HCT116 (cell line): ENCODE measurements at regions not wholly inside any gene's neighbourhood (a gene's known extent, or its start where the extent isn't known, plus 50 kb on each side); places are given as distances from the start of the nearest gene placed in this dataset.

Experiments
- ATAC-seq: fragments of 200-7000 bp; cut with Tn5 transposase; 2 replicates; pipeline ENCODE4 v1.9.1; 2020; ENCODE audit warnings: mild to moderate bottlenecking, moderate library complexity
- BruUV-seq: library from RNA; stranded (reverse); fragments of 400-500 nt; replicated peaks from 2 replicates; lab custom pipeline; 2021; lab: Mats Ljungman, UMichigan
- CTCF ChIA-PET: fragments of 300-600 bp; sonication (Branson Sonifier 250); formaldehyde crosslinking; loops from one replicate; lab custom pipeline; 2021; ENCODE audit warnings: antibody characterized with exemption; lab: Charles Lee
- POLR2A ChIA-PET: fragments of 300-600, 350-600 bp; sonication (Branson Sonifier 250); formaldehyde crosslinking; loops from one replicate; lab custom pipeline; 2021; ENCODE audit warnings: antibody characterized with exemption; lab: Charles Lee
- RAD21 ChIA-PET, 2 experiments: fragments of 300-600 bp; sonication (Branson Sonifier 250); formaldehyde crosslinking; loops; one replicate each; lab custom pipeline; 2023; ENCODE audit warnings: low total read pairs in 2 of 2; ENCODE audit not compliant: uncharacterized antibody in 2 of 2, unreplicated experiment in 2 of 2, low non-redundant PET in 1 of 2; lab: Charles Lee
- DNase-seq: peaks from one replicate; pipeline ENCODE4 v3.0.0-alpha.2; 2010; ENCODE audit warnings: low read depth, low spot score
- H2AFZ ChIP-seq: fragments of 200-600 bp; shearing (Covaris generic), sonication (generic); 2 replicates; pipeline ENCODE4 v1.6.1; 2017; ENCODE audit warnings: low read depth, mixed run types, mixed read lengths, antibody characterized with exemption, low read length; ENCODE audit not compliant: poor library complexity, severe bottlenecking
- H3K27ac ChIP-seq: 2 replicates; pipeline ENCODE4 v1.5.1; 2012; ENCODE audit warnings: low read depth, low read length
- H3K27me3 ChIP-seq: fragments of 200-600 bp; sonication (generic); 2 replicates; pipeline ENCODE4 v1.6.1; 2016; ENCODE audit warnings: mixed run types, low read length, mixed read lengths; ENCODE audit not compliant: insufficient read depth
- H3K36me3 ChIP-seq, 2 experiments: fragments of 200-500 bp in 1 of 2; fragments of 200-600 bp in 1 of 2; sonication (Bioruptor generic) in 1 of 2; sonication (generic) in 1 of 2; 2 replicates each; pipeline versions ENCODE4 v1.5.1 to v1.6.1; 2014 to 2016; ENCODE audit warnings: low read length in 2 of 2, inconsistent platforms in 1 of 2, mixed read lengths in 1 of 2, mixed run types in 1 of 2; ENCODE audit not compliant: insufficient read depth in 2 of 2, control insufficient read depth in 1 of 2
- H3K4me1 ChIP-seq, 2 experiments: fragments of 200-600 bp in 1 of 2; sonication (generic) in 1 of 2; 2 replicates each; pipeline versions ENCODE4 v1.5.1 to v1.6.1; 2012 to 2017; ENCODE audit warnings: low read length in 2 of 2, inconsistent platforms in 1 of 2, mild to moderate bottlenecking in 1 of 2, mixed read lengths in 1 of 2, mixed run types in 1 of 2, moderate library complexity in 1 of 2; ENCODE audit not compliant: insufficient read depth in 2 of 2, control insufficient read depth in 1 of 2
- H3K4me2 ChIP-seq: fragments of 200-600 bp; sonication (generic); 2 replicates; pipeline ENCODE4 v1.6.1; 2017; ENCODE audit warnings: mixed run types, low read length, mixed read lengths
- H3K4me3 ChIP-seq, 2 experiments: fragments of 200-600 bp in 1 of 2; sonication (generic) in 1 of 2; replicated peaks in 1 of 2; 2 replicates each; pipeline ENCODE4 v1.5.1; 2011 to 2016; ENCODE audit warnings: low read length in 2 of 2, control low read depth in 1 of 2, low read depth in 1 of 2, mild to moderate bottlenecking in 1 of 2, mixed read lengths in 1 of 2, mixed run types in 1 of 2
- H3K79me2 ChIP-seq: fragments of 200-600 bp; sonication (generic); 2 replicates; pipeline ENCODE4 v1.6.1; 2017; ENCODE audit warnings: mild to moderate bottlenecking, mixed run types, low read length, moderate library complexity, mixed read lengths; ENCODE audit not compliant: insufficient read depth
- H3K9ac ChIP-seq: fragments of 200-600 bp; sonication (generic); 2 replicates; pipeline ENCODE4 v1.6.1; 2016; ENCODE audit warnings: low read length, mixed read lengths
- H3K9me2 ChIP-seq: fragments of 200-600 bp; sonication (generic), shearing (Covaris generic); 2 replicates; pipeline ENCODE4 v1.6.1; 2017; ENCODE audit warnings: mixed run types, mild to moderate bottlenecking, moderate library complexity; ENCODE audit not compliant: insufficient read depth
- H3K9me3 ChIP-seq, 2 experiments: fragments of 200-500 bp in 1 of 2; fragments of 200-600 bp in 1 of 2; sonication (Bioruptor generic) in 1 of 2; sonication (generic) in 1 of 2; 2 replicates each; pipeline ENCODE4 v1.6.1; 2014 to 2017; ENCODE audit warnings: low read length in 2 of 2, mixed read lengths in 2 of 2, inconsistent platforms in 1 of 2, low read depth in 1 of 2, mild to moderate bottlenecking in 1 of 2, mixed run types in 1 of 2, moderate library complexity in 1 of 2; ENCODE audit not compliant: control insufficient read depth in 1 of 2, insufficient read depth in 1 of 2
- H4K20me1 ChIP-seq: fragments of 200-600 bp; sonication (generic), shearing (Covaris generic); 2 replicates; pipeline ENCODE4 v1.6.1; 2017; ENCODE audit warnings: mixed run types, mild to moderate bottlenecking, moderate library complexity; ENCODE audit not compliant: insufficient read depth
- CEBPB ChIP-seq: IDR thresholded peaks from 2 replicates; pipeline ENCODE4 v1.6.1; 2012; ENCODE audit warnings: low read depth
- CTCF ChIP-seq, 3 experiments: fragments of 200-600 bp in 1 of 3; sonication (generic) in 1 of 3; IDR thresholded peaks in 2 of 3; conservative IDR thresholded peaks in 1 of 3; 2 replicates each; pipeline ENCODE4 v1.5.1; 2012 to 2017; ENCODE audit warnings: low read depth in 2 of 3, low read length in 2 of 3, antibody characterized with exemption in 1 of 3, borderline replicate concordance in 1 of 3, control low read depth in 1 of 3, mild to moderate bottlenecking in 1 of 3, mixed read lengths in 1 of 3, mixed run types in 1 of 3, moderate library complexity in 1 of 3; ENCODE audit not compliant: insufficient read depth in 1 of 3
- EGR1 ChIP-seq: IDR thresholded peaks from 2 replicates; pipeline ENCODE4 v1.6.1; 2012; ENCODE audit warnings: low read depth
- EZH2phosphoT487 ChIP-seq: fragments of 200-600 bp; IDR thresholded peaks from 2 replicates; pipeline ENCODE4 v1.6.1; 2018; ENCODE audit warnings: antibody characterized with exemption, borderline replicate concordance
- JUND ChIP-seq: IDR thresholded peaks from 2 replicates; pipeline ENCODE4 v1.6.1; 2012
- REST ChIP-seq: IDR thresholded peaks from 2 replicates; pipeline ENCODE4 v1.6.1; 2012; ENCODE audit warnings: low read depth
- SP1 ChIP-seq: IDR thresholded peaks from 2 replicates; pipeline ENCODE4 v1.6.1; 2012; ENCODE audit warnings: low read depth
- TCF7L2 ChIP-seq: IDR thresholded peaks from 2 replicates; pipeline ENCODE4 v1.7.0; 2011; ENCODE audit warnings: borderline replicate concordance, inconsistent platforms; ENCODE audit not compliant: insufficient read depth, insufficient read length; ENCODE audit errors: extremely low read depth
- YY1 ChIP-seq: IDR thresholded peaks from 2 replicates; pipeline ENCODE4 v1.6.1; 2011; ENCODE audit warnings: low read length, low read depth, moderate library complexity, mild to moderate bottlenecking; ENCODE audit not compliant: insufficient replicate concordance; ENCODE audit errors: extremely low read depth
- ZBTB33 ChIP-seq: IDR thresholded peaks from 2 replicates; pipeline ENCODE4 v1.6.1; 2011; ENCODE audit warnings: mild to moderate bottlenecking, low read length, moderate library complexity; ENCODE audit not compliant: insufficient replicate concordance; ENCODE audit errors: extremely low read depth
- ZNF274 ChIP-seq: fragments of 200-500 bp; sonication (Bioruptor generic); IDR thresholded peaks from 2 replicates; pipeline ENCODE4 v1.6.1; 2014; ENCODE audit warnings: mild to moderate bottlenecking, low read depth, low read length, inconsistent platforms
- intact Hi-C: fragments of 100-400 bp; cut with micrococcal nuclease; formaldehyde crosslinking; loops from 2 replicates; pipeline ENCODE4 v1.10.0; 2022

- Histone ChIP-seq H4K20me1 (no peaks in the 10 kb centered on the region), H3K4me2 (no peak overlapping the region), H3K79me2 (no peaks in the 10 kb centered on the region), H3K27ac (no peak overlapping the region), H3K4me3 (no peak overlapping the region), H3K9ac (no peak overlapping the region), H3K4me1 (no peaks in the 10 kb centered on the region), H2AFZ (no peak overlapping the region), H3K9me2 (no peaks in the 10 kb centered on the region), H3K9me3 (peaks cover 3 to 4% of the 10 kb centered on the region in 2 experiments; a peak in 2 of 4 replicates), H3K36me3 (no peaks in the 10 kb centered on the region), H3K27me3 (no peaks in the 10 kb centered on the region)
- ChIA-PET RAD21 (no interaction called here), CTCF (no interaction called here), POLR2A (interaction anchor here (0.7 kb wide), 1 partner anchor 24 kb away, joined by 3 read pairs; no protein-coding TSS in a partner anchor)
- ATAC-seq (no peak), DNase-seq (no peak)
- intact Hi-C loops = no loop called here
- no peak for TF ChIP-seq EGR1
- no TSS peak for BruUV-seq
Measured at GRCh38 chr14:43172899-43173548, 1334.1 kb downstream of the FSCB start.

- ChIA-PET POLR2A (no interaction called here), CTCF (no interaction called here), RAD21 (no interaction called here)
- Histone ChIP-seq H3K4me2 (no peak overlapping the region), H3K4me3 (no peak overlapping the region), H4K20me1 (no peaks in the 10 kb centered on the region), H3K9me3 (peaks cover 3 to 5% of the 10 kb centered on the region in 2 experiments; a peak in 2 of 4 replicates), H3K79me2 (no peaks in the 10 kb centered on the region), H3K27ac (no peak overlapping the region), H3K9ac (no peak overlapping the region), H3K4me1 (no peaks in the 10 kb centered on the region), H3K9me2 (no peaks in the 10 kb centered on the region), H2AFZ (no peak overlapping the region), H3K36me3 (no peaks in the 10 kb centered on the region), H3K27me3 (no peaks in the 10 kb centered on the region)
- DNase-seq (no peak), ATAC-seq (no peak)
- BruUV-seq = no TSS peak
- intact Hi-C loops = no loop called here
- TF ChIP-seq SP1 (no peak), EGR1 (no peak), ZNF274 (no peak), TCF7L2 (no peak), REST (no peak), CEBPB (no peak), YY1 (no peak), ZBTB33 (no peak), CTCF (IDR thresholded peaks at IDR 0.05 in 2 of 3, conservative IDR thresholded peaks at IDR 0.05 in 1 of 3; ENCODE audit: borderline replicate concordance in 1 of 3, insufficient read depth in 1 of 3, low read depth in 2 of 3, low read length in 2 of 3) (no peak), EZH2phosphoT487 (no peak), JUND (no peak)
Measured at GRCh38 chr14:43169722-43170121, 1337.4 kb downstream of the FSCB start.
